SK-MEL-5 (cell line): ENCODE measurements at regions not wholly inside any gene's neighbourhood (a gene's known extent, or its start where the extent isn't known, plus 50 kb on each side); places are given as distances from the start of the nearest gene placed in this dataset.
A peak's percentile ranks its signal among the peaks of the same experiment; 100 is the strongest.
"Not testable (repeated sequence)": the region's sequence is repeated elsewhere in the genome, so short reads cannot be mapped to it uniquely, and the experiment has no call there.

ENCODE experiments used
- DNase-seq: peaks from one replicate; pipeline ENCODE4 v3.0.0-alpha.2; 2016; ENCODE audit warnings: low read depth, low spot score
- in situ Hi-C: cut with HindIII; loops from 2 replicates; pipeline ENCODE4 v1.10.0; 2016; ENCODE audit warnings: low sequenced_read_pairs, high pct_unique_total_duplicates, low pct_unique_long_range_greater_than_20kb

DNA sequence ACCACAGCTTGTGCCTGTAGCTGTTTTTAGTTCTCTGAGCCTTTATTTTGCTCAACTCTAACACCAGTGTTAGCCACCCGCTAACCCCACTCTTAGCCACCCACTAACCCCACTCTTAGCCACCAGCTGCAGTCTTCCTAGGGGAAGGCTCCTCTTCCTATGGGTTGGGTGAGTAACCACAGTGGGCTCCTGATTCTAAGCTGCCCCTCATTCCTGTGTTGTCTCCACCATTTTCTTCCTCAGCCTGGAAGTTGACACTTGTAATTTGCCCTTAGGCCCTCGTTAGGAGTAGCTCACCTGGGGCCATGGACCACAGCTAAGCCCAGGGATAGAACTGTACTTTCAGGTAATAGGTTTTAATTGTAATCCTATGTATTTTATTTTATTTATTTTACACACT lies 782.9 kb upstream of the TPTE start:
- no peak for DNase-seq
- in situ Hi-C loops, result no loop called here

DNA sequence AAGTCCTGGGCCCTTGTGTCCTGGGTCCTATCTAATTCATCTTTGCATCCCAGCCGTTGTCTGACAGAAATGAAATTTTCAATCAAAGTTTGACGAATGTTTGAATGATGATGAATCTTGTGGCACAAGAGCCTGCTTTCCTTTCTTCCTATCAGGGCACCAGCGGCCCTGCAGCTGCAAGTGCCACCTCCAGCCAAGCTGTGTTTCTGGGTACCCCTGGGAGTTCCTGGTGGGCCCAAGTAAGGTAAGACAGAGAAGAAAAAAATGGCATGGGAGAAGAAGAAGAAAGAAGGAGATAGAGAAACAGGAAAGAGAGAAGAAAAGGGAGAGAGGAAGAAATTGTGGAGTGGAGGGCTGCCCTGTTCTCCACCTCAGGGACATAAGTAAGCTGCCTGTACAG lies 782.1 kb upstream of the TPTE start:
- in situ Hi-C loops, result no loop called here
- DNase-seq, result no peak

DNA sequence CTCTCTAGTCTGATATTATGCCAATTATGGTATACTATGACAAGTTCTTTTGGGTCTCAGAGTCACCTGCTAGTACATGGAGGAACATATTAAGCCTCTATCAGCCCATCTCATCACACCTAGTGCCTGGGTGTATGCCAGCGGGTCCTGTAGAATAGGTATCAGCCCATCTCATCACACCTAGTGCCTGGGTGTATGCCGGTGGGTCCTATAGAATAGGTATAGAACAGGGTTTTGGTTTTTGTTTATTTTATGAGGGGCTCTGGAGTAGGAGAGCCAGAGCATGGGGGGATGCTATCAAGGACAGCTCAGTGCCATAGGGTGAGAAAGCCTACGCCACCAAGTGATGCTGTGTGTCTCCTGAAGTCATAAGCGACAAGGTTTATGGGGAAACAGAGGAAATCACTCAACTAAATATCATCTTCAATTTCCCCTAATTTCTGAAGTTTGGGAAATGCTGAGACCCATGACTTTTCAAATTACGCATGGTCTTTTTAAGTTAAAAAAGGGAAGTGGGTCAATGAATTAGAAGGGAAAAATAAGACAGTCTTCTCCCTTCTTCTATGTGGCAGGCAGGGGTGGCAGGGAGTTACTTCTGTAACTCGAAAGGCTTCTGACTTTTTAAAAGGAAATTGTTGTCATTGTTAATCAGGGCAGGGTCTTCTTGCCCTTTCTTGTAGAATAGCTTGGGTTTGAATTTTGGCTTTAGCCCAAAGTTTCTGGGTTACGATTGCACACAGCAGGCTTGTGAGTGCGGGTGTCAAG lies 781.0 kb upstream of the TPTE start:
- DNase-seq, in situ Hi-C loops: not testable (repeated sequence)

DNA sequence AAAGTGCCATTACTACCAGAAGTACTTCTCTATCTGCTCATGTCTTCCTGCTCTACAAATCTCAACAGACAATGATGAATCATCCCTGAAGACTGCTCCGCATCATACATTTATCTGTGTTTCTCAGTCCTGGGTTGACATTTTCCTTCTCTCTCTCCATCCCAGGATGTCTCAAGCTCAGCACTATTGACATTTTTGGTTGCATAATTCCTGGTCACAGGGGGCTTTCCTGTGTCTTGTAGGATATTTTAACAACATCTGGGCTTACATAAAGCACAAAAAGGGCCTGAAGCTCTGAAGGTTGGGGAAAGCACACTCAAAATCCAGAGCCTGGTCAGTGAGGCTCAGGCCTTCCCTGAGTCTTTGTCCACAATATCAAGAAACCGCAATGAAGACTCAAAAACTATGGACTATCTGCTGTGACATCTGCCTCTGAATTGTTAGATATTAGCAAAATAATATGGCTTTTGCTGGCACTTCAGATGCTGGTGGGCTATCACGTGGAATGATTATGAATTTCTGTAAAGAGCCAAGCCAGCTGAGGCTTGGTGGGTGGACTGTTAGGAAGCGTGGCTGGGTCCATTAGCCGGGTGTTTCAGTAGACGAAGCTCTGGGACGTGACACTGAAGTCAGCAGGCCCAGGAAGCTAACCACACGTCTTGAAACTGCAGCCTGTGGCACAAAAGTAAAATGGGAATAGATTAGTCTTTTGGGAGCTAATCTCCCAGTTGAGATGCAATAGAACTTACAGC lies 780.2 kb upstream of the TPTE start:
- in situ Hi-C loops, DNase-seq: not testable (repeated sequence)

DNA sequence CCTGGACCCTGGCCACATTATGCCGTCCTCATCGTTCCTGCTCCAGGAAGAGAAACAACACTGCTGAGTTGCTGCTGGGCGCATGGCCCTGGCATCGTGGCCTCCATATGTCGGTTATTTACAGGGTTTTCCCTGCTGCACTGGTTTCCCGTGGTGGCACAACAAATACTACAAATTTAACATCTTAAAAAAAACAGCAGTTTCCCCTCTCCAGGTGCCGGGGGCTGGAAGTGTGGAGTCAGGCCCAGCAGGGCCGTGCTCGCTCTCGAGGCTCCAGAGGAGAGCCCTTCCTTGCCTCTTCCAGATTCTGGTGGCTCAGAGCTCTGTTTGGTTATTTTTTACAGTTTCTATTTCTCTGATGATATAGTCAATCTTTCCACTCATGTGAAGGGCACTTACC lies 777.8 kb upstream of the TPTE start:
- in situ Hi-C loops, DNase-seq: not testable (repeated sequence)

DNA sequence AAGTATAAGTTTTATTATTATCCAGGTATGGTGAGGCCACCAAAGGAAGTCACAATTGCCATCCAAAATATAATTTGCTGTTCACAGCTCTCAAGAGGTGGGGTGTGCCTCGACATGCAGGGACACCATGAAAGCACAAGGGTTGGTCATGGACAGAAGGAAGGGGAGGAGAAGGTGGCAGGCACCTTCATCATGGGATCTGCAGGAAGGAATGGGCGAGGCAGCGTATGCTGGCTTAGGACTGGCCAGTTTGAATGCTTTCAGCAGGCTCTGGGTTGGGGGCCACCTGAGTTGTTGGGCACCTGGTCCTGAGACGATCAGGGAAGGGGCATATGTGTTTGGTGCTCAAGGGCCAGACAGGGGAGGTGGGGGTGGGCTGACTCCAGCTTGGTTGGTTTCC lies 777.2 kb upstream of the TPTE start:
- in situ Hi-C loops, DNase-seq: not testable (repeated sequence)

DNA sequence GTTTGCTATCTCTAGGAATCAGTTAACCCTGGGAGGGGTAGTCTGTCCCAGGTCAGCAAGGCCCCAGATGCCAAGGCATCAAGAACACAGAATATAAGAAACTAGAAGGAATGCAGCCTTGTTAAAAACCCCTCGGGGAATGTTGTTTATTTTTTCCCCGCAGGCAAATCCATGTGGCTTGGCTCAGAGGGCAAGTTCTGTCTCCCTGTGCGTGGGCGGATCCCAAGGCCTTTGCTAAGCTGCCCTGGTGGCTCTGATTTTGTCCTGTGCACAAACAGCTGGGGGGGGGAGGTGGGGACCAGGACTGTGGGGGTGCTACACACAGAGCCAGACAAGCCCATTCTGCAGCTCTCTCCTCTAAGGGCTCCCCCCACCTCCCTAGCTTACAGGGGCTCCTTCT lies 776.8 kb upstream of the TPTE start:
- in situ Hi-C loops, DNase-seq: not testable (repeated sequence)

DNA sequence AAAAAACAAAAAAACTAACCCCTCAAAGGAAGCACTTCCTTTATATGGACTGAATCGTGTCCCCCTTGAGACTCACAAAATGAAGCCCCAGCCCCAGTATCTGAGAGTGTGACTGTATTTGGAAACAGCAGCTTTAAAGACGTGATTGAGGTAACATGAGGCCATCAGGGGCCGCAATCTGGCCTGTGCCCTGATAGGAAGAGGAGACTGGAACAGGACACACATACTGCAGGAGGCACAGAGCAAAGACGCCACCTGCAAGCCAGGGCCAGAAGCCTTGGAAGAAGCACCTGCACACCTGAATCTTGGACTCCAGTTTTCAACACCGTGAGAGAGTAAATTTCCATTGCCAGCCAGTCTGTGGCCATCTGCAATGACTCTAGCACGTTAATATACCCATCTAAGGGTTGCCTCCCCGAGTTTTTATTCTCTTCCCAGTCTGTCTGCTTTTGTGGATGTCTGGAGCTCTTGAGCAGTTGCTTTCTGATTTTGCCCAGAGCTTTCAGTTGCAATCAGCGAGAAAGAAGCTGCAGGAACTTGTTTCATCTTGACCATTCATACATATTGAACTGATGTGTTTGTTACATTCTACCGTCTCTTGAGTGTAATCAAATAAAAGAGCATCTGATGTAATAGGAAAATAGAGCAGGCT lies 775.8 kb upstream of the TPTE start:
- DNase-seq, in situ Hi-C loops: not testable (repeated sequence)

DNA sequence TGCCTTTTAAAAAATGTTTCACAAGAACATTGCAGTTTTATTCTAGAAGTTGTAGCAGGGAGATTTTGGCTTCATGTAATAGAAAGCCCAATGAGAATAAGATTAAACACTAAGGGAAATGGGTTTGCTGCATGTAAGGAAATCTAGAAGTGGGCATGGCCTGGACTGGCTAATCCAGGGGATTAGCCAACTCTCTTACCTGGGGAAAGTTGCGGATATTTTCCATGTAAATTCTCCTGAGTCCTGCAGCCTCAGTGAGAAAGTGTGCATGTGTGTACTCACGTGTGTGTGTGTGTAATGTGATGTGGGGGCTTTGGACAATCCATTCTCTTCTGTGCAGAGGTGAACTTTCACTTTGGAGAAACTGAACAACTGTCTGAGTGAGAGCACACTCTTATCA lies 775.1 kb upstream of the TPTE start:
- DNase-seq, in situ Hi-C loops: not testable (repeated sequence)

DNA sequence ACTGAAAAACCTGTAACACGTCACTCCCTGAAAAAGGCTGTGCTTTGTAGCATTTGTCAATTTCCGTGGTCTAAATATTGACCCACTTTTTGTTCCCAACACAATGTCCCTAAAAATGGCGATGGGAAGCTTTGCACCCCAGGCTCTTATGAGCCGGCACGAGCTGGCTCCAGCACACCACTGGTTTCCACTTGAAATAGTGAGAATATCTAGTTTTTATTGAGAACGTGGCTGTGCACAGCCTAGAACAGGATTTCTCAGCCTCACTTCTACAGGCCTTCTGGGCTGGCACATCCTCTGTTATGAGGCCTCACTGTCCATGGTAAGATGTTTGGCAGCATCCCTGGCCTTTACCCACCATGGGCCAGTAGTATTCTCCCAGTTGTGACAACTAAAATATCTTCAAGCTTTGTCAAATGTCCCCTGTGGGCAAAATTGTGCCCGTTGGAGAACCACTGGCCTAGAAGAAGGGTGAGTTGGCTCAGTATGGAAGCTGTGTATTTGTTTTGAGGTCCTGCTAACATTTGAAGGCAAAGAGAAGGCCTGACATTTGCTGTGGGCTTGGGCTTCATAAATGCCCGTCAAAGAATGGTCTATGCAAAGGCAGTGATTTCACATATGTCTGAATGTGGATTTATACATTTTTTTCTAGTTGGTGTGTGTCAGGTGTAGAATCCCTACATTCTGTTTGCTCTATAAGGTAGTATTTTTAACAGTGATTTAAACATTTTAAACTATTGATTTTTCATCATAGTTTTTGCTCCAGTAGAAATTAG lies 774.4 kb upstream of the TPTE start:
- DNase-seq, in situ Hi-C loops: not testable (repeated sequence)

DNA sequence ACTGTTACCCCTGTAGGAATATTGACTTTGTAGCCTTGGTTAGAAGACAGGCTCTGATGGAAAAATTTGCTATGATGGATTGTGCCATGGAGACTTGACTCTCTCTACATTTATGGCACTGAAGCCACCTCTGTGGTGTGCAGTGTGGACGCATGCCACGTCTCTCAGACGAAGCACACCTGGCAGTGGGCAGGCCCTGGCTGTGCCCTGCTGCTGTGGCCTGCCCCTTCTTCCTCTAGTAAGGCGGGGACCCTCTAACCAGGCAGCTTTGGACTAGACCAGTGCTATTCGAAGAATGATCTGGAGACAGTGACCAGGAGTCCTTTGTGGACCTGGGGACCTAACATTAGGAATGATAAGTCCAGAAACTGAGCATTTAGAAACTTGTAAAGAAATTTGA lies 773.5 kb upstream of the TPTE start:
- DNase-seq, in situ Hi-C loops: not testable (repeated sequence)

DNA sequence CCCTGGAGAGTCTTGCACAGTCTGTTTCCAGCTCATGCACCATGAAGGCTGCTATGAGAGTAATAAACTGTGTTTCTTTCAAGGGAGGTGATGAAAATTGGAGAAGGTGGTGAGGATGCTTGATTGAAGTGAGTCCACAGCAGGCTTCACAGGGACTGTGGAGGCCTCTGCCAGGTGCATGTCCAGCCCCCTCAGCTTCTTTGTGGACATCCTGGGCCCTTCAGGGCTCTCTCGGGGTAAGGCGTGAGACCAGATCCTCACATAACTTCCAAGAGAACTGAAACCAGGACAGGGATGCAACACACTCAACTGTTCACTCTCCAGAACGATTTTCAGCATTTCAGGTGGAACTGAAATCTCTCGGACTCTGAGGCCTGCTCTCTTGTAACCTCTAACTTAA lies 772.9 kb upstream of the TPTE start:
- in situ Hi-C loops, DNase-seq: not testable (repeated sequence)

DNA sequence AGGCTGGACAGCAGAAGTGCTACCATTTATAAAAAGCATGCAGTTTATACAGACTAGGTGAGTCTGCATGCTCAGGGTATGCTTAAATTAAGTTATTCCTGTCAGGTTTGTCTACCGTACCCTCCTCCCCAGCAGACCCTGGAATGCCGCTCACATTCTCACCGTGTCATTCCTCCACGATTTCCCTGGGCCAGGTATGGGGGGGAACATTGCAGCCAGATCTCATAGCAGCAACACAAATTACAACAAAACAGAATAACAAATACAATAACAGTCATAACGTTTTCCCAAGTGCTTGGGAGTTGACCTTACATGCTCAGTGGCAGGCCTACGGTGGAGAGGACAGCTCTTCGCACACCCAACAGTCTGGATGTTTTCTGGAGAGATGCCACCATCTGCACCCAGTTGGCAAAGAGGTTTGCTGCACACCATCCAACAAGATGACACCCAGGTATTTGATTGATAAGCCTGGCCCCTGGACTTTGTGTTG lies 771.6 kb upstream of the TPTE start:
- DNase-seq, in situ Hi-C loops: not testable (repeated sequence)

DNA sequence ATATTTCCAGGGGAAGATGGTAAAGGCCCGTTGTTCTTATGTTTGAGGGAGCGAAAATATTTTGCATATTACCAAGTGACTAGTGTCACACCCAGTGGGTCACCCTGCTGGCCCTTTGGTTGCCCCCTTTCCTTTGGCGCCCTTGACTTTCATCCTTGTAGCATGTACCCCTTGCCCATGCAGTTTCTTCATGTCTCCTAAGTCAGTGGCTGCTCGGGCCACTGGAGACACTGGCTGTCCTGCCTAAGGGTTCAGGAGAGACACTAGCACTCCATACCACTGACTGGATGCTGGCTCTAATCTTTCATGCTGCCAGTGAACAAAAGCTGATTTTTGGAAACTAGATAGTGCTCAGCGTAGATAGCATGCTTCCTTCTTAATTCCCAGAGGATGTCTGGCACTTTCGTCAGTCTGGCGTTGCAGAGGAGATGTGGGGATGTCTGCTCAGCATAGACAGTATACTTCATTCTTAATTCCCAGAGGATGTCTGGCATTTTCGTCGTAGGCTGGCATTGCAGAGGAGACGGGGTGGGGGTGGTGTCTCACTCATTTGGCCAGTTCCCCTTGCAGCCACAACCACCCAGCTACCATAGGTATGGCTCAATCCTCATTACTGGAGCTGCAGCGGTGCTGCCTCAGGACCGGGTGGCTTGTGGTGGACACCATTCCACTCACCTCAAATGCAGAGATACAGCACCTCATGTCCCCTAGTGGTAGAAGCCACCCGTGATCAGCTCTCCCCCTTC lies 770.9 kb upstream of the TPTE start:
- DNase-seq, result no peak
- in situ Hi-C loops, result no loop called here

DNA sequence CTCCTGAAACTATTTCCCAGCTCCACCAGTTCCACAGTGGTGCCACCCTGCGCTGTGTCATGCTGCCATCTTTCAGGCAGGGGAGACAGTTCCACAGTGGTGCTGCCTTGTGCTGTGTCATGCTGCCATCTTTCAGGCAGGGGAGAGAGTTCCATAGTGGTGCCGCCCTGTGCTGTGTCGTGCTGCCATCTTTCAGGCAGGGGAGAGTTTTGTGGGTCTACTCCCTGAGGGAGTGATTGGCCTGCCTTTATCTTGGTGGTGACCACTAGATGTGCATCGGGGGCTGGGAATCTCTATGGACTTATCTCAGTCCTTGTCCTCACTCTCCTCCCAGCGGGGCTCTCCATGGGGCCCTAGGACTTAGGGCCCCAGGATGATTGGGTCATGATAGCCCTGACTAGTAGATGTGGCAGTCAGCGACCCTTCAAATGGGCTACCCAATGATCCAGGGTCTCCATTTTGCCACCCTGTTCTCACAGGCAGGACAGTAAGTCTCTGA lies 770.2 kb upstream of the TPTE start:
- peak; percentile 49 for DNase-seq
- in situ Hi-C loops, result not testable (repeated sequence)

DNA sequence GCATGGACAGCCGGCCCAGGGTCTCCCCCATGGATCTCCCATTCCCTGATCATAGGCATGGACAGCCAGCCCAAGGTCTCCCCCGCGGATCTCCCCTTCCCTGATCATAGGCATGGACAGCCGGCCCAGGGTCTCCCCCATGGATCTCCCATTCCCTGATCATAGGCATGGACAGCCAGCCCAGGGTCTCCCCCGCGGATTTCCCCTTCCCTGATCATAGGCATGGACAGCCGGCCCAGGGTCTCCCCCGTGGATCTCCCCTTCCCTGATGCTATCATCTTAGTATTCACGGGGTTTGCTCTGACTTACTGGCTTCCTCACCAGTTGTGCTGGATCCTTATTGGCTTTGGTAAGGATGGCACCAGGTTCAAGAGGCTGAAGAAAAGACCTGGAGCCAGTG lies 769.4 kb upstream of the TPTE start:
- DNase-seq, in situ Hi-C loops: not testable (repeated sequence)

DNA sequence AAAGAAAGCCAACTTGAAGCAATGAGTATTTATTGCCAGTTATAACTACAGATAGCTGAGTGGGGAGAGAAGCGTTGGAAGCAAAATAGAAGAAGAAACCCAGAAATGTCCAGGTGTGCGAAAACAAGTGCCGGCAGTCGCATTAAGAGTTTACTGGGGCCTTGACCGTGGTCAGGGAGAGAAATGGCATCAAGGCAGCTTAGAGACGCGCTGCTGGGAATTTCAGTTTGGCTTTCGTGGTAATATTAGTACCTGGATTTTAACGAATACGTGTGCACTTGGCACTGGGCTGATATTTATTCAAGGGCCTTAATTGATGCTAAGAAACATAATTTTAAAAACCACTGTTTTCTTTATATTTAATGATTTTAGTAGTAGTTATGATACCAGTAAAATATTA lies 767.9 kb upstream of the TPTE start:
- DNase-seq, in situ Hi-C loops: not testable (repeated sequence)
